ACHN (cell line): ENCODE measurements at regions not wholly inside any gene's neighbourhood (a gene's known extent, or its start where the extent isn't known, plus 50 kb on each side); places are given as distances from the start of the nearest gene placed in this dataset.

Experiments
- DNase-seq: peaks from one replicate; pipeline ENCODE4 v3.0.0-alpha.2; 2015
- in situ Hi-C: cut with HindIII; loops from 2 replicates; pipeline ENCODE4 v1.10.0; 2017; ENCODE audit warnings: low sequenced_read_pairs, low pct_ligation_motif_present, low pct_unique_long_range_greater_than_20kb

DNA sequence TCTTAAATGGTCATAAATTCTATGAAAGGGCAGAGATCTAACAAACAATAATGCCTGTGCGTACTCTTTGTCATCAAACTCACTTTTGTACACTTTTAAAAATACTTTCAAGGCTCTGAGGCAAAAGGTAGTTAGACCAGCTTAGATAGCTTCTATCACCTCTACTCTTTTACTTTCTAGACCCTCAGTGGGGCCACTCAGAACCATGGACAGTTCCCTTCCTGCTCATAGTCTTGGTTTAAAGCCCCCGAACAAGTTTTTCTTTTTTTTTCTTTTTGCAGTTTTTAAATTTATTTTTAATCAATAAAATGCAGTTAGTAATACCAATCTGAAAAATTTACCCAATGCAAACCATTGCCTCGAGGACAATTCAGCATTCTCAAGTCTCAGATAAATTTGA is 460.5 kb upstream of the CNKSR2 start:
- DNase-seq, result peak; percentile 0
- in situ Hi-C loops, result no loop called here

DNA sequence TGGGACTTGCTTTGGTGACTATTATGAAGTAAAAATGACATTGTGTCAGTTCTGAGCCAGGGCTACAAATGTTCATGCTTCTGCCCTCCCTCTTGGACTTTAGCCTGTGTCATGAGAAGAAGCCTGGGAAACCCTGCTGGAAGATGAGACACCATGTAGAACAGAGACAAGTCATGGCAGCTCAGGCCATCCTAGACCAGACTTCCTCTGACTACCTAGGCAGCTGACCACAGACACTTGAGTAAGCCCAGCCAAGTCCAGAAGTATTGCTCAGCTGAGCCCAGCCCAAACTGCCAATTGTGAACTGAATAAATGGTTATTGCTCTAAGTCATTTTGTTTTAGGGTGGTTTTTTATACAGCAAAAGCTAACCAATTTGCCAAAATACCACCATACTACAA is 467.6 kb upstream of the CNKSR2 start:
- no peak for DNase-seq
- in situ Hi-C loops, result no loop called here

DNA sequence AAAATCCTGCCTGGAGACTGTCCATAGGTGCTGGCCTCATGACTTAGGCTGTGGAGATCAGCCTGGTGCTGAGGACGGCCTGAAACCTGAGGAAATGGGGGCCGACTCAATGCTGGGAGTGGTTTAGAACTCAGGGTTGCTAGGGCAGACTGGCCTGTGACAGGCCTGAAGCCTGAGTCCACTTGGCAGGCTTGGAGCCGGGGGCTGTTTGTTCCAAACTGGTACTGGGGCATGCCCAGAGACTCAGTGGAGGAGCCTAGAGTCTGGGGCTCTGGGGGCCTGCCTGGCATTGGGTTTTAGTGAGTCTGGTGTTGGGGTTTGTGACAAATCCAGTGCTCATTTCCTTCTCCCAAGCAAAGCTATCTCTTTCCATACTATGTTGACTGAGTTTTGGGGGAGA is 489.7 kb upstream of the CNKSR2 start:
- in situ Hi-C loops, result no loop called here
- no peak for DNase-seq

DNA sequence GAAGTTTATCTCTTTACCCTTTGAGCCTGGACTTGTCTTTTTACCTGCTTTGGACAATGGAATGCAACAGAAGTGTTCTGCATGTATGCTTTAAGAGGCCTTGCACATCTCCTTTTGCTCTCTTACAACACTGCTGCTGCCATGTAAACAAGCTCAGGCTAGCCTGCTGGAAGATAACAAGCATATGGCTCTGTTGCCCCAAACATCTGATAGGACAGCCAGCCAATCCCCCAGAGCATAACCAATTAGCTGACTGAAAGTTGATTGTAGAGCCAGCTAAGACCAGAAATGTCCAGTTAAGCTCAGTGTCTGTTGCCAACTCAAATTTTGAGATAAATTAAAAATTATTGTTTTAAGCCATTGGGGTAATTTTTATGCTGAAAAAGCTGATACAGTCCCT is 510.6 kb upstream of the CNKSR2 start:
- in situ Hi-C loops, result no loop called here
- DNase-seq, result no peak

DNA sequence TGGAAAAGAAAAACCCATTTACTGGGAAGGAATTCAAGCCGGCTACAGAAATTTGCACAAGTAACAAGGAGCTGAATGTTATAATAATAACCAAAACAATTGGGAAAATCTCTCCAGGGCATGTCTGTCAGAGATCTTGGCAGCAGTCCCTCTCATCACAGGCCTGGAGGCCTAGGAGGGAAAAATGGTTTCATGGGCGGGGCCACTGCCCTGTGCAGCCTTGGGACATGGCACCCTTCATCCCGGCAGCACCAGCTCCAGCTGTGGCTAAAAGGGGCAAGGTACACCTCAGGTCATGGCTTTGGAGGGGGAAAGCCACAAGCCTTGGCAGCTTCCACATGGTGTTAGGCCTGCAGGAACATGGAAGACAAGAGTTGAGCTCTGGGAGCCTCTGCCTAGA is 513.1 kb upstream of the CNKSR2 start:
- in situ Hi-C loops, result no loop called here
- no peak for DNase-seq

DNA sequence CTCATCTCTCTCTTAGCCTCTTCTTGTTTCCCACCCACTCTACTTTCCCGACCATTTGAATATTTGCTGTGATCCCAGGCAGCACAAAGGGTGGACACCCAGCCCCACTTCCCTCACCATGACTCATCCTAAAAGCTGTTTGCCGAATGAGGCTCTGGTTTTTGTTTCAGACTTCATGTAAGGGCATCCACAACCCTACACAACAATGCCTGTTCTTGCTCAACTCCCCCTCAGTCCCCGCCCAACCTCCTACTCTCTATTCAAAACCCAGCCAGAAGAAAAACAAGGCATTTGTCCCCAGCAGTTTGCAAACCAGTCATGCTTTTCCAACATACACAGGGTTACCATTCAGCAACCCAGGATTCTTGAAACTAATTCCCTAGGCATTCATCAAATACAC is 516.5 kb upstream of the CNKSR2 start:
- no peak for DNase-seq
- in situ Hi-C loops, result no loop called here

DNA sequence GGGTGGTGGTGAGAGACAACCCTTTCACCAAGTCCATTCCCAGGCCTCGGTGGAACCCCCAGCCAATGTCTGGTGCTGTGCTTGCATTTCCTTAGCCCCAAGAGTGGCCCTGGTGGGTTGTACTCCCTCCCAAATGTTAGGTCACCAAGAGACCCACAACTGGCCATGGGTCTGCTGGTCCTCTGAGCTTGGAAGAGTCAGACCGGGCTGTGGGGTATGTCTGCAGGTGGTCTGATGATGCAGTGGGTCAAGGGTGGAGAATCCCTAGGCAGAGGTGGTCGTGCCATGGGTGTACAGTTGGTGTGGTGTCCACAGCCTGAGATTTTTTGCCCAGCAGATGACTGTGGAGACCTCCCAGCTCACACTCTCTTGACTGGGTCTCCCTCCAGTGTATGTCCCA is 535.7 kb upstream of the CNKSR2 start:
- no peak for DNase-seq
- in situ Hi-C loops, result no loop called here

DNA sequence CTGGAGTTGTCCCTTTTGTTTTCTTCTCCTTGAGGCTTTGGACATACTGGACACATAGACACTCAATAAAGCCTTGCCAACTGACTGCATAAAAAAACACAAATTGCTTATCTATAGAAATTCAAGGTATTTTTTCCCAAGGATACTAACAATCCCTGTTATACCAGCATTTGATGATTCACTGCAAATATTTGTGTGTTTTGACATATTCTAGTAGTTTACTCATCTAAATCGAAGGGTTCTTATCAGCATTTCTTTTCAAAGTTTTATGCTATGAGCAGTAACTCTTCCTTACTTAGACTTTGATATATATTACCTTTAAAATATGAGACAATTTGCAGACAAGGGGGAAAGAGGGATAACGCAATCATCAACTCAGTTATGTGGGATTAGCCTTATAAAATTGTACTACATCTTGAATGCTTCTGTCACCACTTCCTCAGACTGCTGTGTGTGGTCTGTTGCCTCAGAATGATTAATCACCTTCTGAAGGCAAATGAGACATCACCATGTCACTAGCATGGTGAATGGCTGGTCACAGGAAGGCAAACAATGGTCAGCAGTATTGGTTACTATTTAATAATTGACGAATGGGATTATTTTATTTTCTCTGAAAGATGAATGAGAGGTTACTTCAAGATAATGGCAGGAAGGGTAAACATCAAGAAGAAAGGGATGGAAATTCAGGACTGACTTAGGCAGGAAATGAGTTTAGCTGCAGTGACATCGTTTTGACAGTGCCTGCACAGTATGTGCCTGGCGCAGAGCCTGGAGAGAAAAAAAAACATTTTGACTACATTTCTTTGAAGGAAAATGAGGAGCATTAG is 544.3 kb upstream of the CNKSR2 start:
- DNase-seq, result no peak
- in situ Hi-C loops, result no loop called here

DNA sequence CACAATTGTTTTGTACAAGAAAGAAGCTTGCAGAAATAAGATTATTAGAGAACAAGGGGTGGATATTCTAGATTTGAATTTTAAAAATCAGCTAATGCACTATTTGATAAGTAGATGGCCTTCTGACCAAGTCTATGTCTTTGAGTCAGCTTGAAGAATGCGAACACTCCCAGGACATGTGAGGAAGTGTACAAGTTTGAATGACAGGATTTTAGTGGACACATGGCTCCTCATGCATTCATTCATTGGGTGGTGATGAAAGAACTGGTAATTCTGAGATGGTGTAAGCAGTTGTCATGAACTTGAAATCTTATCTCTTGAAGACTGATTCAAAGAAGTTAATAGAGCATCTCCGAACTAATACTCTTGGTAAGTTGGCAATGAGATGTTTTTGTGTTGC is 548.2 kb upstream of the CNKSR2 start:
- DNase-seq, result no peak
- in situ Hi-C loops, result no loop called here

DNA sequence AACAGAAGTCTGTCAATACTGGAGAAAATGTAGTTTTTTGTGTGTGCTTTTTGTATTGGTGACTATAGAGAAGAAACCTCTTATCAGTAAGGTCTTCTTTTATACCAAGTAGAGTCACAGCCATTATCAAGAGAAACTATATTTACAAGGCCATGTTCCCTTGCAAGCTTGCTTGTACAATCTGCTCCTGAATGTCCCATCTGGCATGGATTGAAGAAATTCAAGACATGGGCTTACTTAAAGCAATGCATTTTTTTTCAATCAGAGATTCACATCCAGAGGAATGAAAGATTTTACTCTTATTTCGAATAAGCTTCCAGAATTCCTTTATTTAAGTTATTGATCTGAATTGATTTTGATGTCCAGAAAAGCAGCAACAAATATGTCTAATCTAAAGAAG is 537.3 kb upstream of the RPS6KA3 start:
- in situ Hi-C loops, result no loop called here
- DNase-seq, result no peak

DNA sequence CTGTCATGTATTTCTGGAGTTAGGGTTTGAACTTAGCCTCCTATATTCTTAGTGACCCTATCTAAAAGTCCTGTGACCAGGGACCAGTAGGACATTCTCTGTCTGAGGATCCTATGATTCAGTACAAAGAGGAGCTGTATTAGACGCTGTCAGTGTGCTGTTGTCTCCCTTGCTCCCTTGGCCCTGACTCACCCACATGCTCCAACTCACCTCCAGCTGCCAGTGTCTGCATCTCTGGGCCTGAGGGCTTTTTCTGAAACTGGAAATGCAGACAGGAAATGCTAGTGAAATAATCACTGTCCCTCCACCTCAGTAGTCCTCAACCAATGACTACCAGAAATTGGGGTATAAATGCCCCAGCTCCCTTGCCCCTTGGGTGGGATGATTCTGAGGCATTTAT is 535.3 kb upstream of the RPS6KA3 start:
- DNase-seq, result no peak
- in situ Hi-C loops, result no loop called here

DNA sequence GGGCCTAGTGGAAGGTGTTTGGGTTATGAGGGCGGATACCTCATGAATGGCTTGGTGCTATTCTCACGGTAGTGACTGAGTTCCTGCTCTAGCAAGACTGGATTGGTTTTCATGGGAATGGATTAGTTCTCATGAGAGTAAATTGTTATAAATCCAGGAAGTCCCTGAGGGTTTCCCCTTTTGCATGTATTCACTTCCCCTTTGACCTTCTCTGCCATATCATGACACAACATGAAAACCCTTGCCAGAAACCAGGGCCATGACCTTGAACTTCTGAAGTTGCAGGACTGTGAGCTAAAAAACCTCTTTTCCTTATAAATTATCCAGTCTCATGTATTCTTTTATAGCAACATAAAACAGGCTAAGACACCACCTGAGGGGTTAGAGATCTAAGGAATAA is 529.7 kb upstream of the RPS6KA3 start:
- DNase-seq, result no peak
- in situ Hi-C loops, result no loop called here

DNA sequence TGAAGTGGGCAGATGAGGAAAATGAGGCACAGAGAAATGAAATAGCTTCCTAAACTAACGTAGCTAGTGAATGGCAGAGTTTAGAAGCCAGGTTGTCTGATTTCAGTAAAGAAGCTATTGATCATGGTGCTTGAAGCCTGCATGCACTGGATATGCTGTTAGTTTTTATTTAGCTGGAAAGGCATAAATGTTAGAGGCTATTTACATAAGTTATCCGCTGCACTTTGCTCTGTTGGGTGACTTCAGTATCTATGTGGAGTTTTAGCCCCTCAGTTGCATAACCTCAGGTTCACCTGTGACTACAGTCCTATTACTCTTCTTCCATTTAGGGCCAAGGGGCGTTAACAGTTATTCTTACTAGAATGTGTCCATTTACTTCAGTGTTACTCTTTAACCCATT is 522.4 kb upstream of the RPS6KA3 start:
- DNase-seq, result no peak
- in situ Hi-C loops, result no loop called here

DNA sequence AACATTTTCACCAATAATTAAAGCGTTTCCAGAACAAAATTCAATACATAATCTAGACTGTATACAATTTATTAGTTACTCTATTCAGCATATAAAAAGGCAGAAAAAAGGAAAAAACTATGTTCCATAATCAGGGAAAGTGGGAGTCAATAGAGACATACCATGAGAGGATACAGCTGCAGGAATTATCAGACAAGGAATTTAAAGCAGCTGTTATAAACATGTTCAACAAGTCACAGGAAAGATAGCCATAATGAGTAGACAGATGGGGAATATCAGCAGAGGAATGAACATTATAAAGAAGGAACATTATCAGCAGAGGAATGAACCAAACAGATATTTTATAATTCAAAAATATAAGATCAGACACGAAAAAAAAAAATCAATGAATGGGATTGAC is 500.6 kb upstream of the RPS6KA3 start:
- in situ Hi-C loops, result no loop called here
- DNase-seq, result no peak

DNA sequence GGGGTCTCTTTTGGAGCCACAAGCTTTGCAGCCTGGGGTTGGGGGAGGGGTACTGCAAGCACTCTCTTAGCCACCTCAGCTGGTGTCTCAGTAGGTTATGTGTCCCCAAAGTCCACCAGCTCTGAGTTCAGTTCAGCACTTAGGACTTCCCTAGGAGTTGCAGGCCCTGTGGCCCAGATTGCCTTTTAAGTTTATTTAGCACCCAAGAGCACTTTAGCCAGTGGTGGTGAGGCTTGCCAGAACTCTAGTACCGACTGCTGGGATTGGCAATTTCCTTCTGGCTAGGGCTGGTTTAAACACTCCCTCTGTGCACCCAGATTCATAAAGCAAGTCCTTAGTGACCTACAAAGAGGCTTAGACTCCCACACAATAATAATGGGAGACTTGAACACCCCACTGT is 489.9 kb upstream of the RPS6KA3 start:
- no peak for DNase-seq
- in situ Hi-C loops, result no loop called here

DNA sequence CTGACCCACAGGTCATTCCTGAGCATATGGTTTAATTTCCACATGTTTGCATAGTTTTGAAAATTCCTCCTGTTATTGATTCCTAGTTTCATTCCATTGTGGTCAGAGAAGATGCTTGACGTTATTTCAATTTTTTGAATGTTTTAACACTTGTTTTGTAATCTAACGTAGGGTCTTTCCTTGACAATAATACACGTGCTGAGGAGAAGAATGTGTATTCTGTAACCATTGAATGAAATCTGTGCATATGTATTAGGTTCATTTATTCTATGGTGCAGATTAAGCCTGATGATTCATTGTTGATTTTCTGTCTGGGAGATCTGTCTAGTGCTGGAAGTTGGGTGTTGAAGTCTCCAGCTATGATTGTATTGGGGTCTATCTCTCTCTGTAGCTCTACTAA is 486.4 kb upstream of the RPS6KA3 start:
- in situ Hi-C loops, result no loop called here
- no peak for DNase-seq

DNA sequence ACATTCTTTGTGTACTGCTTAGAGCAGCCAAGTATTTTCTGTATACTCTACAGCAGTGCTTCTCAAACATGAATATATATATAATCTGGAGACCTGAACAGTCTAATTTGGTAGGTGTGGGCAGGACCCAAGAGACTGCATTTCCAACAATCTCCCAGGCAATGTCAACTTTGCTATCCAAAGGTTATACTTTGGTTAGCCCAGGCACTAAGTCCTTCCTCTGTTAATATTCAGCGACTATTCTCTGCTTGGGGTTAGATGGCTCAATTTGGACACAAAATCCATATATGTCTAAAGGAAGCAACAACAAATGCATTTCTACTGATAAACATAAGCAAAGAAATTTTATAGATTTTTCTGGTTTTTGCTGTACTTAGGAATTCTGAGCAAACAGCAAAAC is 480.0 kb upstream of the RPS6KA3 start:
- DNase-seq, result no peak
- in situ Hi-C loops, result no loop called here

DNA sequence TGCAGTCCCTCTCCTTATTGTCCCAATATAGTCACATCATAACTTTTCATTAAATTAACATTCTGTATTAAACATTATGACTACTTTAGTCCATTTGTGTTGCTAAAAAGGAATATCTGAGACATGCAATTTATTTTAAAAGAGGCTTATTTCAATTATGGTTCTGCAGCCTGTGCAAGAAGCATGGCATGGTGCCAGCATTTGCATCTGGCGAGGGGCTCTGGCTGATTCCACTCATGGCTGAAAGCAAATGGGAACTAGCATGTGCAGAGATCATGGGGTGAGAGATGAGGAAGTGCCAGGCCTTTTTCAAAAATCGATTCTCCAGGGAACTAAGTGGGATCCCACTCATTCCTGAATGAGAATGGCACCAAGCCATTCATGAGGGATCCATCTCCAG is 476.3 kb upstream of the RPS6KA3 start:
- in situ Hi-C loops, result no loop called here
- no peak for DNase-seq

DNA sequence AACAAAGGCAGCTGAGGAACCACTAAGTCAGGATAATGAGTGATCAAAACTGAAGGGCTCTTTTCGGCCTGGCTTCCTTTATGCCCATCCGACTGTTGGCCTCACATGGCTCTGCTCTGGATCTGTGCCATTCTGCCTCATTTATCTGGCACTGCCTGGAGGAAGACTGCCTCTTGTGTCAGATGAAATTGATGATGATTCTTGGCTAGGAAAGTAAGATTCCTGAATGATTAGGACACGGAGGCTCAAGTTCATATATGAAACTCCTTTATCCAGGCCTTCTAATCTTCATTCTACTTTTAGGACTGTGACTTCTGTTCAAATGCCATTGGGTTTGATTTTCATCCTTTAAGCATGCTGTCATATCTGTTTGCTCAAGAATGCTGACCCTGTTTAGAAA is 475.4 kb upstream of the RPS6KA3 start:
- DNase-seq, result no peak
- in situ Hi-C loops, result no loop called here

DNA sequence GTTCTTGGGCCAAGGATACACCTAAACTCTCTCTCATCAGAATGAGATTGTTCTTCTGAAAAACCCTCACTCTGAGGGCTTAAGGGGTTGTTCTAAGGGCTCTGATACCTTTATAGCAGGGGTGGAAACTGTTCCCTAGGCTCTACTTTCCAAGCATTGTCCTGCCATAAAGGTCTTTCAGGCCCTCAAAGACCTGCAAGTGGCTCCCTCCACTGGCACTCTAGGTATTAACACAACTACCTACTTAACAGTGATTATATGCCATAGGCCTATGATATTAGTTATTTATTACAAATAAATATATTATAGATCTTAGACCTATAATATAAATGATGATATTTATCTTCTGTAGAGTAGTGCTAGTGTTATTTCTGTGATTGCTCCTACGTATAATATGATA is 473.7 kb upstream of the RPS6KA3 start:
- in situ Hi-C loops, result no loop called here
- no peak for DNase-seq
